Neural crest cell (in vitro differentiated cells): ENCODE measurements at regions not wholly inside any gene's neighbourhood (a gene's known extent, or its start where the extent isn't known, plus 50 kb on each side); places are given as distances from the start of the nearest gene placed in this dataset.

Experiments used
- DNase-seq: peaks from one replicate; pipeline ENCODE4 v3.0.0; 2021; ENCODE audit warnings: low read depth, mixed read lengths, low spot score
- H3K27ac Mint-ChIP-seq: one replicate; pipeline ENCODE4 v1.8.0; 2021; ENCODE audit warnings: mild to moderate bottlenecking, mixed read lengths; ENCODE audit not compliant: unreplicated experiment
- H3K27me3 Mint-ChIP-seq: 2 replicates; pipeline ENCODE4 v1.8.0; 2021; ENCODE audit warnings: low read depth, mild to moderate bottlenecking, mixed read lengths
- H3K36me3 Mint-ChIP-seq: 2 replicates; pipeline ENCODE4 v1.8.0; 2021; ENCODE audit warnings: low read depth, mild to moderate bottlenecking, mixed read lengths
- H3K4me1 Mint-ChIP-seq: 2 replicates; pipeline ENCODE4 v1.8.0; 2021; ENCODE audit warnings: mixed read lengths
- H3K4me3 Mint-ChIP-seq: one replicate; pipeline ENCODE4 v1.8.0; 2021; ENCODE audit warnings: mild to moderate bottlenecking, mixed read lengths
- H3K9me3 Mint-ChIP-seq: 2 replicates; pipeline ENCODE4 v1.8.0; 2021; ENCODE audit warnings: mixed read lengths
- CTCF ChIP-seq: fragments of 200-600 bp; sonication (generic); conservative IDR thresholded peaks from 2 replicates; pipeline ENCODE4 v1.5.0; 2021; ENCODE audit warnings: antibody characterized with exemption, mild to moderate bottlenecking

GRCh38 chr13:48165727-48166126 lies 67.3 kb upstream of the ITM2B start:
- DNase-seq = no peak
- no peak overlapping the region for H3K4me3 Mint-ChIP-seq

GRCh38 chr13:48165063-48165462 lies 67.9 kb upstream of the ITM2B start:
- Mint-ChIP-seq H3K9me3 (no peaks in the 10 kb centered on the region), H3K4me3 (no peak overlapping the region), H3K27me3 (no peaks in the 10 kb centered on the region), H3K4me1 (no peaks in the 10 kb centered on the region), H3K36me3 (no peaks in the 10 kb centered on the region), H3K27ac (no peak overlapping the region)
- no peak for DNase-seq
- no peak for TF ChIP-seq CTCF

More at GRCh38 chr13:48165727-48166126, 67.3 kb upstream of the ITM2B start:
- Mint-ChIP-seq H3K27ac (no peak overlapping the region), H3K27me3 (no peaks in the 10 kb centered on the region), H3K36me3 (no peaks in the 10 kb centered on the region), H3K9me3 (no peaks in the 10 kb centered on the region), H3K4me1 (no peaks in the 10 kb centered on the region)
- no peak for TF ChIP-seq CTCF

- Mint-ChIP-seq H3K4me3 (no peak overlapping the region), H3K36me3 (no peaks in the 10 kb centered on the region), H3K27ac (no peak overlapping the region), H3K4me1 (peaks cover 7% of the 10 kb centered on the region), H3K9me3 (no peaks in the 10 kb centered on the region), H3K27me3 (no peaks in the 10 kb centered on the region)
- TF ChIP-seq CTCF = no peak
- DNase-seq = no peak
Observed at GRCh38 chr13:48163061-48163460, 68.2 kb upstream of the MED4 start.

- H3K27ac Mint-ChIP-seq = no peak overlapping the region
- no peaks in the 10 kb centered on the region for H3K36me3 Mint-ChIP-seq
- TF ChIP-seq CTCF = no peak
- H3K9me3 Mint-ChIP-seq = no peaks in the 10 kb centered on the region
- DNase-seq = no peak
- no peak overlapping the region for H3K4me3 Mint-ChIP-seq
- no peaks in the 10 kb centered on the region for H3K27me3 Mint-ChIP-seq
- H3K4me1 Mint-ChIP-seq = peaks cover 7% of the 10 kb centered on the region
Observed at GRCh38 chr13:48162217-48162616, 67.3 kb upstream of the MED4 start.

- H3K4me3 Mint-ChIP-seq = no peak overlapping the region
- TF ChIP-seq CTCF = no peak
- DNase-seq = no peak
- no peaks in the 10 kb centered on the region for H3K36me3 Mint-ChIP-seq
- no peaks in the 10 kb centered on the region for H3K27me3 Mint-ChIP-seq
- H3K4me1 Mint-ChIP-seq = peaks cover 7% of the 10 kb centered on the region
- no peak overlapping the region for H3K27ac Mint-ChIP-seq
- no peaks in the 10 kb centered on the region for H3K9me3 Mint-ChIP-seq
Observed at GRCh38 chr13:48161530-48162179, 66.8 kb upstream of the MED4 start.
